ENCODE measurements at regions not wholly inside any gene's neighbourhood (a gene's known extent, or its start where the extent isn't known, plus 50 kb on each side); places are given as distances from the start of the nearest gene placed in this dataset.

DNA sequence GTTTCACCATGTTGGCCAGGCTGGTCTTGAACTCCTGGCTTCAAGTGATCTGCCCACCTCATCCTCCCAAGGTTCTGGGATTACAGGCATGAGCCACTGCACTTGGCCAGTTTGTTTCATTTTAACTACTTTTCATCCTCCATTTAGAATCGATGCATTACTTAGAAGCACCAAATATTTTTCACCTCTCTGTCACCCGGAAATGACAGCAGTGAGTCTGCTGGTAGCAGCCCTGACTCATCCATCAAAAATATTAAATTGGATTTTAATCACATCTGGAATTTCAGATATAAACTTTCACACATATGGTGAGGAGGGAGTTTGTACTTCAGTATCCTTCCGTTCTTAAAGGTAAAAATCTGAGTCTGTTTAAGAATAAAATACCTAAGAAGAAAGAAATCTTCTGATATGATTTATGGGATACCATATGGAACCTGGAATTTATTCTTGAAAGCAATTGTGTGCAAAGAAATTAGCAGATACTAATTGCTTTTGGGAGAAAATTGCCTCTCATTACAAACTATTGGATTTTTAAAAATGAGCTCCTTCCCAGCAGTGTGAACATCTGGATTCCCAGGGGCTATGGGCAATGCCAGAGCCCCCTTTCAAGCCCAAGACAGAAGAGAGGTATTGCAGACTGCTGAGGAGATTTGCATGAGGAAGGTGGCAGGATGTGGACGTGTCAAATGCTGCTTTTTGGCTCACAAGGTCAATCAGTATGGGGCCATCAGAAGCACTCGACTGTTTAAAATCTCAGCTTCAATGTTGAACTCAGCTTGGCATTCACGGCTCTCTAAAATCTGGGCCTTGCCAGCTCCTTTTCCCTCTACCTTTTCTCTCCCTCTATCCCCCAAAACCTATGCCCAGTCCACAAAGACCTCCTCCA is 279.5 kb upstream of the SIX2 start:
- ChIA-PET CTCF (no interaction called here), POLR2A (ENCODE audit: unreplicated experiment) (no interaction called here)
- Histone ChIP-seq H3K4me3 (ENCODE audit: low read length) (no peak overlapping the region), H3K27ac (ENCODE audit: low read length) (no peak overlapping the region), H2AFZ (ENCODE audit: low read length) (no peak overlapping the region), H3F3A (ENCODE audit: low read length, unreplicated experiment) (peaks cover 10% of the 10 kb centered on the region), H4K20me1 (ENCODE audit: low read length) (no peaks in the 10 kb centered on the region), H3K9me3 (ENCODE audit: low read length) (no peaks in the 10 kb centered on the region), H3K9me2 (replicated peaks; ENCODE audit: low read length) (no peaks in the 10 kb centered on the region), H3K36me3 (ENCODE audit: low read depth, low read length) (no peaks in the 10 kb centered on the region), H3K9ac (ENCODE audit: low read length) (no peak overlapping the region), H3K4me2 (ENCODE audit: low read length) (no peak overlapping the region), H3K4me1 (ENCODE audit: insufficient read depth, low read length) (peaks cover 28% of the 10 kb centered on the region), H3K27me3 (ENCODE audit: low read length) (no peaks in the 10 kb centered on the region), H3K79me2 (ENCODE audit: low read length) (no peaks in the 10 kb centered on the region)
- peak; percentile 56 for DNase-seq
- intact Hi-C loops (cut with micrococcal nuclease): no loop called here
- no peak for TF ChIP-seq EZH2phosphoT487 (IDR thresholded peaks at IDR 0.05; ENCODE audit: borderline replicate concordance, low read length)
- 0 out of 2 replicates have a peak, but pooled peaks have one; percentile 5 for ATAC-seq
- no TSS peak for BruUV-seq (replicated peaks)

- intact Hi-C loops (cut with micrococcal nuclease): no loop called here
- no peaks in the 10 kb centered on the region for H4K20me1 ChIP-seq (ENCODE audit: low read length)
- no peak overlapping the region for H3K4me3 ChIP-seq (ENCODE audit: low read length)
- H3K4me2 ChIP-seq (ENCODE audit: low read length): no peak overlapping the region
- H3K9me3 ChIP-seq (ENCODE audit: low read length): no peaks in the 10 kb centered on the region
- no peak for ATAC-seq
- no peaks in the 10 kb centered on the region for H3K9me2 ChIP-seq (replicated peaks; ENCODE audit: low read length)
- POLR2A ChIA-PET (ENCODE audit: unreplicated experiment): no interaction called here
- no peak overlapping the region for H3K9ac ChIP-seq (ENCODE audit: low read length)
- H3K27ac ChIP-seq (ENCODE audit: low read length): no peak overlapping the region
- no TSS peak for BruUV-seq (replicated peaks)
- no peaks in the 10 kb centered on the region for H3K36me3 ChIP-seq (ENCODE audit: low read depth, low read length)
- DNase-seq: no peak
- peaks cover 18% of the 10 kb centered on the region for H3F3A ChIP-seq (ENCODE audit: low read length, unreplicated experiment)
- CTCF ChIA-PET: no interaction called here
- H3K27me3 ChIP-seq (ENCODE audit: low read length): no peaks in the 10 kb centered on the region
- TF ChIP-seq, protein P1, sequence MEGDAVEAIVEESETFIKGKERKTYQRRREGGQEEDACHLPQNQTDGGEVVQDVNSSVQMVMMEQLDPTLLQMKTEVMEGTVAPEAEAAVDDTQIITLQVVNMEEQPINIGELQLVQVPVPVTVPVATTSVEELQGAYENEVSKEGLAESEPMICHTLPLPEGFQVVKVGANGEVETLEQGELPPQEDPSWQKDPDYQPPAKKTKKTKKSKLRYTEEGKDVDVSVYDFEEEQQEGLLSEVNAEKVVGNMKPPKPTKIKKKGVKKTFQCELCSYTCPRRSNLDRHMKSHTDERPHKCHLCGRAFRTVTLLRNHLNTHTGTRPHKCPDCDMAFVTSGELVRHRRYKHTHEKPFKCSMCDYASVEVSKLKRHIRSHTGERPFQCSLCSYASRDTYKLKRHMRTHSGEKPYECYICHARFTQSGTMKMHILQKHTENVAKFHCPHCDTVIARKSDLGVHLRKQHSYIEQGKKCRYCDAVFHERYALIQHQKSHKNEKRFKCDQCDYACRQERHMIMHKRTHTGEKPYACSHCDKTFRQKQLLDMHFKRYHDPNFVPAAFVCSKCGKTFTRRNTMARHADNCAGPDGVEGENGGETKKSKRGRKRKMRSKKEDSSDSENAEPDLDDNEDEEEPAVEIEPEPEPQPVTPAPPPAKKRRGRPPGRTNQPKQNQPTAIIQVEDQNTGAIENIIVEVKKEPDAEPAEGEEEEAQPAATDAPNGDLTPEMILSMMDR (conservative IDR thresholded peaks at IDR 0.05; ENCODE audit: low read depth, low read length): no peak
- TF ChIP-seq EZH2 (IDR thresholded peaks at IDR 0.05; ENCODE audit: low read length, unreplicated experiment): no peak
- no peak for TF ChIP-seq EZH2phosphoT487 (IDR thresholded peaks at IDR 0.05; ENCODE audit: borderline replicate concordance, low read length)
- H3K4me1 ChIP-seq (ENCODE audit: insufficient read depth, low read length): peaks cover 45% of the 10 kb centered on the region
- no peaks in the 10 kb centered on the region for H3K79me2 ChIP-seq (ENCODE audit: low read length)
- H2AFZ ChIP-seq (ENCODE audit: low read length): no peak overlapping the region
Measured at GRCh38 chr2:45287045-45287444, 277.8 kb upstream of the SIX2 start.

GRCh38 chr2:45285771-45286390 is 276.6 kb upstream of the SIX2 start:
- ChIA-PET POLR2A (ENCODE audit: unreplicated experiment) (interaction anchor here (0.6 kb wide), 2 partner anchors 10 to 112 kb away, joined by 3 to 8 read pairs; no protein-coding TSS in a partner anchor), CTCF (no interaction called here)
- H3K9ac ChIP-seq (ENCODE audit: low read length): no peak overlapping the region
- no peak overlapping the region for H2AFZ ChIP-seq (ENCODE audit: low read length)
- no peaks in the 10 kb centered on the region for H3K27me3 ChIP-seq (ENCODE audit: low read length)
- no peaks in the 10 kb centered on the region for H3K79me2 ChIP-seq (ENCODE audit: low read length)
- no peaks in the 10 kb centered on the region for H3K9me2 ChIP-seq (replicated peaks; ENCODE audit: low read length)
- peaks cover 51% of the 10 kb centered on the region for H3K4me1 ChIP-seq (ENCODE audit: insufficient read depth, low read length)
- ATAC-seq: no peak
- no peak overlapping the region for H3K4me2 ChIP-seq (ENCODE audit: low read length)
- no peaks in the 10 kb centered on the region for H4K20me1 ChIP-seq (ENCODE audit: low read length)
- no peak for DNase-seq
- peak overlapping the region; percentile 98 for H3K27ac ChIP-seq (ENCODE audit: low read length)
- H3K36me3 ChIP-seq (ENCODE audit: low read depth, low read length): no peaks in the 10 kb centered on the region
- H3K4me3 ChIP-seq (ENCODE audit: low read length): no peak overlapping the region
- TF ChIP-seq, protein P1 (conservative IDR thresholded peaks at IDR 0.05; ENCODE audit: low read depth, low read length): no peak
- TF ChIP-seq EZH2 (IDR thresholded peaks at IDR 0.05; ENCODE audit: low read length, unreplicated experiment) (no peak), EZH2phosphoT487 (IDR thresholded peaks at IDR 0.05; ENCODE audit: borderline replicate concordance, low read length) (no peak)
- H3F3A ChIP-seq (ENCODE audit: low read length, unreplicated experiment): peaks cover 18% of the 10 kb centered on the region
- intact Hi-C loops (cut with micrococcal nuclease): no loop called here
- H3K9me3 ChIP-seq (ENCODE audit: low read length): no peaks in the 10 kb centered on the region
- BruUV-seq (replicated peaks): no TSS peak
